ENCODE measurements at regions not wholly inside any gene's neighbourhood (a gene's known extent, or its start where the extent isn't known, plus 50 kb on each side); places are given as distances from the start of the nearest gene placed in this dataset.

- no peak for TF ChIP-seq CTCF (conservative IDR thresholded peaks at IDR 0.05)
- no peak for DNase-seq (ENCODE audit: extremely low spot score, unreplicated experiment)
- Mint-ChIP-seq H3K36me3 (no peaks in the 10 kb centered on the region), H3K4me1 (ENCODE audit: unreplicated experiment) (no peaks in the 10 kb centered on the region), H3K27me3 (no peaks in the 10 kb centered on the region), H3K4me3 (no peak overlapping the region), H3K9me3 (no peaks in the 10 kb centered on the region), H3K27ac (no peak overlapping the region)
These were observed 1163.4 kb upstream of the TMPRSS15 start for GRCh38 chr21:19566975-19567374.

- Mint-ChIP-seq H3K9me3 (no peaks in the 10 kb centered on the region), H3K4me1 (ENCODE audit: unreplicated experiment) (no peaks in the 10 kb centered on the region), H3K36me3 (no peaks in the 10 kb centered on the region), H3K4me3 (no peak overlapping the region), H3K27ac (no peak overlapping the region), H3K27me3 (no peaks in the 10 kb centered on the region)
- no peak for DNase-seq (ENCODE audit: extremely low spot score, unreplicated experiment)
- TF ChIP-seq CTCF (conservative IDR thresholded peaks at IDR 0.05), result no peak
These were observed 1173.8 kb upstream of the TMPRSS15 start for GRCh38 chr21:19577381-19577780.

- Mint-ChIP-seq H3K27ac (no peak overlapping the region), H3K4me1 (ENCODE audit: unreplicated experiment) (peaks cover 4% of the 10 kb centered on the region), H3K4me3 (no peak overlapping the region), H3K36me3 (no peaks in the 10 kb centered on the region), H3K27me3 (no peaks in the 10 kb centered on the region), H3K9me3 (no peaks in the 10 kb centered on the region)
- TF ChIP-seq CTCF (conservative IDR thresholded peaks at IDR 0.05), result no peak
- DNase-seq (ENCODE audit: extremely low spot score, unreplicated experiment), result no peak
These were observed 1186.5 kb upstream of the TMPRSS15 start for GRCh38 chr21:19590044-19590443.

GRCh38 chr21:19603011-19603593, 1199.5 kb upstream of the TMPRSS15 start:
- H3K4me1 Mint-ChIP-seq (ENCODE audit: unreplicated experiment), result no peaks in the 10 kb centered on the region
- H3K9me3 Mint-ChIP-seq, result no peaks in the 10 kb centered on the region
- no peak overlapping the region for H3K27ac Mint-ChIP-seq
- no peak for TF ChIP-seq CTCF (conservative IDR thresholded peaks at IDR 0.05)
- no peaks in the 10 kb centered on the region for H3K27me3 Mint-ChIP-seq
- no peak for DNase-seq (ENCODE audit: extremely low spot score, unreplicated experiment)
- H3K36me3 Mint-ChIP-seq, result no peaks in the 10 kb centered on the region
- H3K4me3 Mint-ChIP-seq, result no peak overlapping the region

- Mint-ChIP-seq H3K4me3 (no peak overlapping the region), H3K4me1 (ENCODE audit: unreplicated experiment) (no peaks in the 10 kb centered on the region), H3K27me3 (no peaks in the 10 kb centered on the region), H3K27ac (no peak overlapping the region), H3K36me3 (no peaks in the 10 kb centered on the region), H3K9me3 (no peaks in the 10 kb centered on the region)
- TF ChIP-seq CTCF (conservative IDR thresholded peaks at IDR 0.05), result no peak
- DNase-seq (ENCODE audit: extremely low spot score, unreplicated experiment), result no peak
These were observed 1204.6 kb upstream of the TMPRSS15 start for GRCh38 chr21:19608101-19608621.
